H1 (cell line): ENCODE measurements at regions not wholly inside any gene's neighbourhood (a gene's known extent, or its start where the extent isn't known, plus 50 kb on each side); places are given as distances from the start of the nearest gene placed in this dataset.
A peak's percentile ranks its signal among the peaks of the same experiment; 100 is the strongest.

Source experiments
- CTCF ChIA-PET: fragments of 300-600 bp; sonication (Branson Sonifier 250); formaldehyde crosslinking; loops from one replicate; lab custom pipeline; 2021; ENCODE audit not compliant: partially characterized antibody; lab: Charles Lee
- POLR2A ChIA-PET: fragments of 300-600 bp; sonication (Branson Sonifier 250); formaldehyde crosslinking; loops from one replicate; lab custom pipeline; 2021; ENCODE audit warnings: inconsistent platforms; ENCODE audit not compliant: partially characterized antibody; lab: Charles Lee
- DNase-seq, 2 experiments: peaks; one replicate each; pipeline versions ENCODE4 v3.0.0 to v3.0.0-alpha.2; 2010 to 2022; ENCODE audit warnings: low spot score in 2 of 2, low read depth in 1 of 2, mixed read lengths in 1 of 2
- FAIRE-seq: peaks from 2 replicates; lab custom pipeline; 2011; peaks lifted over from hg19 to GRCh38; lab: Jason Lieb, UNC
- H2AFZ ChIP-seq: 2 replicates; pipeline ENCODE4 v1.8.1; 2012; ENCODE audit warnings: low read length, inconsistent platforms
- H2AK5ac ChIP-seq: 2 replicates; pipeline ENCODE4 v1.6.1; 2013; ENCODE audit warnings: low read depth, low read length
- H2BK120ac ChIP-seq: replicated peaks from 2 replicates; pipeline ENCODE3; 2013; ENCODE audit warnings: low read depth, low read length, inconsistent platforms
- H2BK12ac ChIP-seq: 2 replicates; pipeline ENCODE4 v1.6.1; 2013; ENCODE audit warnings: low read depth, low read length
- H2BK15ac ChIP-seq: 2 replicates; pipeline ENCODE4 v1.6.1; 2013; ENCODE audit warnings: low read length
- H2BK20ac ChIP-seq: 2 replicates; pipeline ENCODE4 v1.6.1; 2013; ENCODE audit warnings: low read length
- H2BK5ac ChIP-seq: 2 replicates; pipeline ENCODE4 v1.6.1; 2013; ENCODE audit warnings: low read depth, low read length
- H3K14ac ChIP-seq: 2 replicates; pipeline ENCODE4 v1.6.1; 2013; ENCODE audit warnings: inconsistent platforms; ENCODE audit not compliant: insufficient read length
- H3K18ac ChIP-seq: 2 replicates; pipeline ENCODE4 v1.6.1; 2013; ENCODE audit warnings: low read length; ENCODE audit errors: extremely low read depth
- H3K23ac ChIP-seq: 2 replicates; pipeline ENCODE4 v1.6.1; 2013; ENCODE audit warnings: inconsistent platforms; ENCODE audit not compliant: insufficient read length
- H3K23me2 ChIP-seq: 2 replicates; pipeline ENCODE4 v1.6.1; 2013; ENCODE audit warnings: low read depth, low read length
- H3K27ac ChIP-seq: 2 replicates; pipeline ENCODE4 v1.6.1; 2011; ENCODE audit warnings: low read depth, low read length, inconsistent platforms
- H3K27me3 ChIP-seq, 4 experiments: replicated peaks in 1 of 4; 1 replicate in 1 of 4; 2 replicates in 3 of 4; pipeline versions ENCODE4 v1.6.1 to v1.8.1; 2011 to 2013; ENCODE audit warnings: low read length in 3 of 4, mild to moderate bottlenecking in 3 of 4, inconsistent platforms in 2 of 4, mixed read lengths in 2 of 4, moderate library complexity in 1 of 4; ENCODE audit not compliant: control insufficient read depth in 3 of 4, insufficient read depth in 3 of 4; ENCODE audit errors: extremely low read depth in 1 of 4
- H3K36me3 ChIP-seq, 4 experiments: 2 replicates each; pipeline versions ENCODE4 v1.6.1 to v1.8.1; 2011 to 2013; ENCODE audit warnings: mild to moderate bottlenecking in 4 of 4, low read length in 3 of 4, moderate library complexity in 2 of 4, control low read depth in 1 of 4, inconsistent platforms in 1 of 4; ENCODE audit not compliant: insufficient read depth in 4 of 4, control insufficient read depth in 2 of 4
- H3K4ac ChIP-seq: replicated peaks from 2 replicates; pipeline ENCODE3; 2013; ENCODE audit warnings: low read length, low read depth, mixed read lengths, inconsistent platforms; ENCODE audit not compliant: insufficient read length
- H3K4me1 ChIP-seq, 4 experiments: replicated peaks in 1 of 4; 1 replicate in 1 of 4; 2 replicates in 3 of 4; pipeline versions ENCODE4 v1.6.1 to v1.8.1; 2011 to 2013; ENCODE audit warnings: low read length in 3 of 4, inconsistent platforms in 2 of 4, mixed read lengths in 1 of 4; ENCODE audit not compliant: insufficient read depth in 4 of 4, control insufficient read depth in 3 of 4
- H3K4me2 ChIP-seq, 2 experiments: 2 replicates each; pipeline versions ENCODE4 v1.6.1 to v1.8.1; 2011 to 2013; ENCODE audit warnings: low read depth in 2 of 2, low read length in 2 of 2, control low read depth in 1 of 2, inconsistent platforms in 1 of 2, mild to moderate bottlenecking in 1 of 2; ENCODE audit not compliant: insufficient read depth in 1 of 2
- H3K4me3 ChIP-seq, 4 experiments: fragments of 200-600, 300-600 bp in 1 of 4; sonication (generic), shearing (Covaris generic), sonication (Bioruptor Twin) in 1 of 4; 2 replicates each; pipeline versions ENCODE4 v1.5.1 to v1.8.1; 2011 to 2016; ENCODE audit warnings: low read length in 4 of 4, low read depth in 3 of 4, control low read depth in 2 of 4, inconsistent platforms in 2 of 4, mild to moderate bottlenecking in 2 of 4, mixed read lengths in 1 of 4, moderate library complexity in 1 of 4; ENCODE audit not compliant: insufficient read depth in 2 of 4; ENCODE audit errors: extremely low read depth in 1 of 4
- H3K56ac ChIP-seq: replicated peaks from 2 replicates; pipeline ENCODE3; 2013; ENCODE audit warnings: low read depth, mild to moderate bottlenecking, mixed read lengths, low read length, inconsistent platforms; ENCODE audit not compliant: insufficient read length
- H3K79me1 ChIP-seq: 2 replicates; pipeline ENCODE4 v1.6.1; 2013; ENCODE audit warnings: low read depth, low read length, control low read depth
- H3K79me2 ChIP-seq, 2 experiments: 2 replicates each; pipeline versions ENCODE4 v1.6.1 to v1.8.1; 2012 to 2013; ENCODE audit warnings: low read length in 2 of 2, mild to moderate bottlenecking in 2 of 2, inconsistent platforms in 1 of 2; ENCODE audit not compliant: insufficient read depth in 2 of 2, control insufficient read depth in 1 of 2
- H3K9ac ChIP-seq, 4 experiments: replicated peaks in 1 of 4; 1 replicate in 1 of 4; 2 replicates in 3 of 4; pipeline versions ENCODE4 v1.6.1 to v1.8.1; 2011 to 2013; ENCODE audit warnings: low read depth in 3 of 4, low read length in 3 of 4, control low read depth in 2 of 4, mild to moderate bottlenecking in 2 of 4, moderate library complexity in 2 of 4, inconsistent platforms in 1 of 4; ENCODE audit errors: extremely low read depth in 1 of 4
- H3K9me3 ChIP-seq, 2 experiments: 2 replicates each; pipeline versions ENCODE4 v1.6.1 to v1.8.1; 2012 to 2013; ENCODE audit warnings: mild to moderate bottlenecking in 2 of 2, moderate library complexity in 2 of 2, control low read depth in 1 of 2, inconsistent platforms in 1 of 2, low read depth in 1 of 2, low read length in 1 of 2, mixed read lengths in 1 of 2; ENCODE audit not compliant: insufficient read depth in 2 of 2
- H4K20me1 ChIP-seq, 2 experiments: replicated peaks in 1 of 2; 2 replicates each; pipeline versions ENCODE3 to v1.8.1; 2011 to 2013; ENCODE audit warnings: inconsistent platforms in 2 of 2, low read length in 2 of 2, mild to moderate bottlenecking in 1 of 2; ENCODE audit not compliant: insufficient read depth in 2 of 2, control insufficient read depth in 1 of 2
- H4K5ac ChIP-seq: 2 replicates; pipeline ENCODE4 v1.6.1; 2013; ENCODE audit warnings: low read length, low read depth, mixed read lengths, inconsistent platforms; ENCODE audit not compliant: insufficient read length
- H4K8ac ChIP-seq: 2 replicates; pipeline ENCODE4 v1.8.0; 2013; ENCODE audit warnings: mild to moderate bottlenecking, moderate library complexity, low read length, inconsistent platforms; ENCODE audit not compliant: insufficient read depth; ENCODE audit errors: extremely low read depth
- H4K91ac ChIP-seq: replicated peaks from 2 replicates; pipeline ENCODE3; 2013; ENCODE audit warnings: low read length, mixed read lengths, inconsistent platforms; ENCODE audit not compliant: insufficient read length
- CHD1 ChIP-seq: IDR thresholded peaks from 2 replicates; pipeline ENCODE4 v1.6.1; 2012; ENCODE audit warnings: low read depth, low read length, improper control_type of control experiment
- EZH2 ChIP-seq: fragments of 200-600 bp; sonication (generic); IDR thresholded peaks from 2 replicates; pipeline ENCODE4 v1.7.1; 2012; ENCODE audit warnings: low read depth, mild to moderate bottlenecking, moderate library complexity, low read length, inconsistent platforms; ENCODE audit not compliant: severe bottlenecking
- KDM5A ChIP-seq: fragments of 200-600 bp; IDR thresholded peaks from 2 replicates; pipeline ENCODE4 v1.7.1; 2012; ENCODE audit warnings: mild to moderate bottlenecking, low read length, inconsistent platforms, mixed read lengths
- WGBS, 2 experiments: shearing (Covaris generic) in 1 of 2; methylation state at CpG; one replicate each; pipeline versions ENCODE4 v1.1.6 to v1.1.7; 2013 to 2015; ENCODE audit warnings: low lambda C conversion rate in 2 of 2, mixed read lengths in 2 of 2, inconsistent platforms in 1 of 2, low coverage in 1 of 2, missing lambda C conversion rate in 1 of 2; ENCODE audit not compliant: insufficient replicate concordance in 2 of 2, insufficient coverage in 1 of 2, insufficient read length in 1 of 2; ENCODE audit errors: extremely low coverage in 1 of 2, missing lambda C conversion rate in 1 of 2; 5-methylcytosine and 5-hydroxymethylcytosine counted together

DNA sequence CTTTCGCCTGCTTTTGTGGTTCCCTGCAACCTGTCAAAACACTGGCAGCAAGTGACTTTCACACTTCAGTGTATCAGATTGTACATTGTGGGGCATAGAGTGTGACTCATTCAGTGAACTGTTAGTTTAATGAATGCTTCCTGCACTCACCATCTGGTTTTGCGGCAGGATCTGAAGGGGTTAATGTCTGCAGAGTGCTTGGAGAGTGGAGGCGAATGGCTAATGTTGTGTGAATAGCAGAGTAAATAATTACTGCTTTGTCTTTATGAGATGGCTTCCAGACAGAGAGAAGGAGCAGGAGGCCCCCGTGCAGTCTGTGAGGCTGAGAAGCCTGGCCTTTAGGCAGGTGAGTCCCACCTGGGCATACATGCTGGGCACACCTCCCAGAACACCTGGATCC, 454.3 kb upstream of the KIRREL3 start:
- H3K4me3 ChIP-seq, result no peak overlapping the region
- FAIRE-seq, result no peak
- TF ChIP-seq KDM5A, result no peak
- TF ChIP-seq CHD1, result no peak
- TF ChIP-seq EZH2, result no peak

More for the DNA sequence above, 454.3 kb upstream of the KIRREL3 start:
- Histone ChIP-seq H3K56ac (no peak overlapping the region), H4K20me1 (no peaks in the 10 kb centered on the region), H3K23ac (no peak overlapping the region), H3K9me3 (no peaks in the 10 kb centered on the region), H4K5ac (no peak overlapping the region), H3K4ac (no peak overlapping the region), H2BK15ac (no peak overlapping the region), H3K27me3 (no peaks in the 10 kb centered on the region), H3K14ac (no peak overlapping the region), H2BK5ac (no peak overlapping the region), H2BK12ac (no peak overlapping the region), H3K79me1 (no peaks in the 10 kb centered on the region), H2BK20ac (no peak overlapping the region), H2AK5ac (no peak overlapping the region), H3K23me2 (no peaks in the 10 kb centered on the region), H3K36me3 (no peaks in the 10 kb centered on the region), H3K18ac (no peak overlapping the region; the same call in 1 of the 2 replicates), H3K27ac (no peak overlapping the region), H3K9ac (no peak overlapping the region), H3K79me2 (no peaks in the 10 kb centered on the region), H3K4me2 (peak overlapping the region; percentile 34 to 41; a peak in 3 of 4 replicates), H3K4me1 (peaks cover 0 to 6% (median 2%) of the 10 kb centered on the region in 4 experiments; a peak in 3 of 7 replicates), H2BK120ac (no peak overlapping the region), H4K91ac (no peak overlapping the region), H2AFZ (peak overlapping the region; percentile 78; the same call in 1 of the 2 replicates), H4K8ac (no peak overlapping the region)
- ChIA-PET CTCF (interaction anchor here (1.4 to 1.5 kb wide), 2 partner anchors 16 to 389 kb away, joined by 4 to 5 read pairs; no protein-coding TSS in a partner anchor), POLR2A (no interaction called here)
- no peak for DNase-seq
- 54% methylated on average over 4 of the region's 4 CpGs; no CpG with 5 or more reads in 1 of the 2 experiments for WGBS, 2 experiments
